GM18517 (cell line): ENCODE measurements at regions not wholly inside any gene's neighbourhood (a gene's known extent, or its start where the extent isn't known, plus 50 kb on each side); places are given as distances from the start of the nearest gene placed in this dataset.
A peak's percentile ranks its signal among the peaks of the same experiment; 100 is the strongest.

ENCODE experiments used
- ATAC-seq: cut with Tn5 transposase; IDR thresholded peaks from one replicate; pipeline ENCODE4 v1.9.1; 2021; ENCODE audit warnings: mild to moderate bottlenecking, moderate library complexity; ENCODE audit not compliant: unreplicated experiment

DNA sequence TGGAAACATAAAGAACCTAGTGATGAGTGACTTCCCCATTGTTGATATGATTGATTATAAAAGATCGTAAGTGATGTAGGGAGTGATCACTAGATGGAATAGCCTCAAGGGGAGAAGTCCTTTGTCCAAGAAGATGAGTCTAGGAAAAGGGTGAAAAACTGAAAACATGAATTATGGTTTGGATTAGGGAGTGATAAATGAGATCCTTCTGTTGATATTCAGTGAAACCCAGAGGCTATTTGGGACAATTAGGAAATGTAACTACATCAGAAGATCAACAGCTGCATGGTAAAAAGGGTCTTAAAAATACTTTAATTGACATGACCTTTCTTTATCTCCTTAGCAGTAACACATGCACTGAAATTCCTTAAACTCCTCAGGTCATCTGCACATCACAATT lies 124.0 kb upstream of the UNC5C start:
- ATAC-seq: no peak

DNA sequence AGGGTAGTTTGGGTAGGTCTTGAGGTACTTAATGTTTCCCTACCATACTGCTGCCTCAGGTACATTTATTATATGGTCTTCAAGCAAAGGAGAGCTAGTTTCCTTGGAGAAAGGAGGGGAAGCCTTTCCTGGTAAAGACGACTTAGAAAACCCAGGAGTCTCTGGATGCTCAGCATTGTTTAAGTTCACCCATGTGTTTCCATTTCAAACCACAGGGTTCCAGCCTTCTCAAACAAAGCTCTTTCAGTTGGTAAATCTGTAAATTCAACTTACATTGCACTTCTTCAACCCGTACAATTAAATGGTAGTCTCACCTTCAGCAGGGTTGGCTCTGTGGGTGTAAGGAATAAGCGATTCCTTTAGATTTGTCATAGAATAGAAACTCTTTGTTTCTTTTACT lies 111.9 kb upstream of the UNC5C start:
- no peak for ATAC-seq

DNA sequence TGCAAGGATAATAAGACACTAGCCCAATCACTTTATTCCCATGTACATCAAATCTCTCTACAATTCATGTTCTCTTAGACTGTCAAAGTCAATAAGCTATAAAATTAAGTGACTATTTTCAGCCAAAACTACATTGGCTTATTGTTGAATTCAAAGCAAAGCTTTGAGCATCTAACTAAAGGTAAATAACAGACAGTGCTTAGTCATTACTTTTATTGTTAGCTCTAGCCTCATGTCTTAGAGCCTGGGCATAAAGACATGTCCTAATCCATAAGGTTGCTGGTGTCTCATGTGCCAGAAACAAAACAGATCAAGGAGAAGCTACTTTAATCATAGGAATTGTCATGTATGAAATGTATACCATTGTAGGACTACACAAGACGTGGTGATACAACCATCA lies 103.1 kb upstream of the UNC5C start:
- ATAC-seq: no peak

DNA sequence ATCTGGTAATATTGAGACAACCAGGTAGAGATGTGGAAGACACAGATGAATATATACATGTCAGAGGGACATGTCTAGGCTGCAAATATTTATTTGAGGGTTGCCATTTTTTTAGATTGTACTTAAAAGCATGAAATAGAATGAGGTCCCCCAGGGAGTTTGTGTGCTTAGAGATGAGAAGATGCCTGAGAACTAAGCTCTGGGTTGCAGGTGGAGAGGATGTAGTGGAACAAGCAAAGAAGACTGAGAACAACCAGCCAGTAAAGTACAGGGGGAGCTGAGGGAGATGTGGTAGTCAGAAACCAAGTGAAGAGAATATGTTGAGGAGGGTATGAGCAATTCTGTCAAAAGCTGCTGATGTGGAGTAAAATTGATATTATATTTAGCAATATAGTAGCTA lies 95.6 kb upstream of the UNC5C start:
- no peak for ATAC-seq

DNA sequence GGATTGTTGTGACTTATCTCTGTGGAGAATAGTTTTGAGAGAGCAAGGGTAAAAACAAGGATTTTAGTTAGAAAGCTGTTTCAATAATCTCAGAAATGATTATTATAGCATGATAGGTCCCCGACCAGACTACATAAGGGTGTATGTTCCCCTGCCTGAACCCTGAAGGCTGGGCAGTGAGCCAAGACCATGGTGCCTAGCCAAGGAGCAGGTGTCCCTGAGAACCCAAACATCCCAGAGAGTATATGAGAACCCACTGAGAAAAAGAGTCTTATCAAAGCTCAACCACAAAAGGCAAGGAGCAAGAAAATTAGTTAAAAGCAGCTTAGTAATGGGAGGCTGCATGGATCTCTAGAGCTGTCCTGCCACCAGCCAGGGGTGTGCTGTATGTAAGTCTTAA lies 94.9 kb upstream of the UNC5C start:
- no peak for ATAC-seq

DNA sequence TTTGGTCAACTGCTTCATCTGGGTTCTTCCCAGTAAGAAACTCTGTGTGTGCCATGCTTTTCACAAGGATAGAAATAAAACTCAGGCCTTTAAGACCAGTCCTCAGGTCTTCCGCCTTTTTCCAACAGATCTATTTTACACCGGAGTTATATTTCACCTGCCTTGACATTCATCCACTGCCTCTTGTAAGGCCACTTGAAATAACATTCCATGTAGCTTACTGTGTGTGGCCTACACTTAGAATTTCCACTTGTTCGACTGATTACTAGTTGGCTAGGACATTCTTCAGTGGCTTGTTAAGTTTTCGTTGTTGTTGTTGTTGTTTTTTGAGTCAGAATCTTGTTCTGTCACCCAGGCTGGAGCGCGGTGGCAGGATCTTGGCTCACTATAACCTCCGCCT lies 92.8 kb upstream of the UNC5C start:
- ATAC-seq: no peak

DNA sequence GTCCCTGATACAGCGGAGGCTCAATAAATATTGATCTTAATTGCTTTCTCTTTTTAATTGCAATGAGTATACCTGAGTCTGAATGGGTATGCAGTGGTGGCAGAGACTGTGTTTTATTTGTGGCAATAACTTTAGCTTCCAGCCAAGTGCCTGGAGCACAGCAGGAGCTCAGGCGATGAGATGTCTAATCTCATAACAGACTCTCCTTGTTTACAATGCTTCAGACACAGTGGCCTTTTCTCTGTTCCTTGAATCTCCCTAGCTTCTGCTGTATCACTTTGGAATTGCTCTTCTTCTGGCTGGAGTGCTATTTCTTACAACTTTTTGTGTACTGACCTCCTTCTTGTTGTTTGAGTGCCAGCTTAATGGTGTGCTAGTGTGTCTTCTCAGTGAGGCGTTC lies 91.5 kb upstream of the UNC5C start:
- ATAC-seq: no peak

DNA sequence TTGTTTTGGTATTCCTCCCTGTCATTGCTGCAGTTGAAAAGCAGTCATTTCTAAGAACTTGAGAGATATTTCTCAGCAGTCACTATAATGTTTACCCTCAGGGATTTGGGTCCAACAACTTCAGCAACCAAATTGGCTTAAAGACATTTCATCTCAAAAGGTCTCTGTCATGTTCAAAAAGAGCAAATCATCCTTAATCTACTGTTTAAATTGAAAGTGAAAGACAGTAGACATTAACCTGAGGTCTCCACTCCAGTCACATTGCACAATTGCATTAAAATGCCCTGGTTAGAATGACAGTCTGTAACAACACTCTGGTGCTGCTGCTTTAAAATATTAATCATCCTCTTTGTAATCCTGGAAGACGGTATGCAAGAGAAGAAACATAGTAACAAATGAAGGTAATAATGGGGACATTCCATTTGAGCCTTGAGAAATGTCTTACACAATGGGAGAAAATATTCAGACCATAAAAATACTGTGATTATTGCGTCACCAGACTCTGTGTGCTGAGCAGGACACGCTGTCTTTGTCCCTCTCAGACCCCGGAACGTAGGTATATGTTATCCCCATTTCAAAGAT lies 90.2 kb upstream of the UNC5C start:
- ATAC-seq: no peak

DNA sequence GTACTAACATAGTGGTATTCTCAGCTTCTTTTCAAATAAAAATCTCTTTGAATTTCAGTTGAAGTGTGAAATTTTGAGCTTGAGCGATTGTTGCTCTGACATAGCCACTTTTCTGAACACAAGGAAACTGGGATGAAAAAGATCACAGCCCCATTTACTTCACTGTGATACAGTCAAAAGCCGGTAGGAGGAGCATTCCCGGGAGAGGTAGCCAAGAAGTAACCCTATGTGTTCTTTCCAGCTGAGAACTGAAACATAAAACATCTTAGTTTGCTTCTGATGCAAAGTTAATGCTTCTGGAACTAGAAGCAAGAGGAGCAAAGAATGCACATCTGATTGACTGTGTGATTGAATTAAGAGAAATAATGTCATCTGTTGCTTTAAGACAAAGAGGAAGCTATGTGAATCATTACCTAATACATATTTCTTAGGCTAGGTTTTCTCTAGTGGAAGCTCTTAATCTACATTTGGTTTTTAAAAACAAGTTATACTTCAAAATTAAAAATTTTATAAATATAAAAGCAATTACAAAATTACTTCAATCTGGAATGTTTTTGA lies 88.3 kb upstream of the UNC5C start:
- no peak for ATAC-seq

DNA sequence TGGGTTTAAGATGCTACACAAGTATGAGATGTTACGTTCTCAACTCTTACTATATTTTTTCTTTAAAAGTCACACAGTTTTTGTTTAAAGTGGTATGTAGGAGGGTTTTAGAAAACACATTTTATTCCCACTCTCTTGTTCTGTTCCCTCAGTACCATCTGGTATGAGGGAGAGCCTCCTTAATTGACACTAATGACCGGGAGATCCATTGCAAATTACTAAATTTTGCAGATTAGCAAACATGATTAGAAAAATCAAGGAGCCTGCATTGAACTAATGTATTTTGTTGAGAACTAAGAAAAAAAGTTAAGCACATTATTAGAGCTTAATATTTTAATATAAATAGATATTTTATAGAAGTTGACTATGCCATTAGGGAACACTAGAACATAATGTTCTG lies 87.3 kb upstream of the UNC5C start:
- ATAC-seq: no peak

DNA sequence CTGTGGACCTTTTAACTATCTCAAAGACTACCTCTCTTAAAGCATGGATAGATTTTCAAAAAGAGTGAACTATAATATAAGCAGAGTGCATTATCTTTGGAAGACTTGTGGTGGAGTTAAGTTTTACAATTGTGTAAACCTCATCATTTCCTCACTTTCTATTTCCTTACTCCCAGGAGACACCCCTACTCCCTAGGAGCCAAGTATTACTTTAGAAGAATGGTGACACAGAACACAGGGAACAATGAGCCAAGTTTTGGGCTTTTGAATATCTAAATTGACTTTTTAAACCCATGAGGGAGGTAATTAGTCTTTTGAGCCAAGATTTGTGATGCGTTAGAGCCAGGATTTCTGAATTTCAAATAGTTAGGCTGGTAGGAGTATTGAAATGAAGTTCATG lies 78.9 kb upstream of the UNC5C start:
- ATAC-seq: no peak

DNA sequence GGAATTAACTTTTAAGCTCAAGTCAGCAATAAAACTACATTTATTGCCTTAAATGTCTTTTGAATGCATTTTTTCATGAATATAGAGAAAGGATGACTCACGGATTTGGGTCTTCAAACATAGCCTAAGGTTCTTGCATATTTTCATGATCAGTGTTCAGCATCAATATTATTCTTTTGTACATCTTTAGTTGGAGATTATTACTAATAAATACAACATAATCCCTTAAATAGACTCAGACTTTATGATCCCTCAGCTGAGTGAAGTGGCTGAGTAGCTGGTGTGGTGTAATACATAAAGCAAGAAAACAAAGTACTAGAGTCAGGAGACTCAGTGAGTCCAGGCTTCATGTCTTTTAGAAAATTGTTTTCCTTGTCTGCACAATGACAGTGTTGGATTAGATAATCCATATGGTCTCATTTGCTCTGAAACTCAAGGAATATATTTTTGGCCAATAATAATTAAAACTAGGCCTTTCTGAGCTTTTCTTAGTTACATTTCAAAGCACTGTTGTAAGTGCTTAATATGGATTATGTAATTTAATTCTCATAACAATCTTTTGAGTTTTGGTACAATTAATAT lies 78.3 kb upstream of the UNC5C start:
- no peak for ATAC-seq

DNA sequence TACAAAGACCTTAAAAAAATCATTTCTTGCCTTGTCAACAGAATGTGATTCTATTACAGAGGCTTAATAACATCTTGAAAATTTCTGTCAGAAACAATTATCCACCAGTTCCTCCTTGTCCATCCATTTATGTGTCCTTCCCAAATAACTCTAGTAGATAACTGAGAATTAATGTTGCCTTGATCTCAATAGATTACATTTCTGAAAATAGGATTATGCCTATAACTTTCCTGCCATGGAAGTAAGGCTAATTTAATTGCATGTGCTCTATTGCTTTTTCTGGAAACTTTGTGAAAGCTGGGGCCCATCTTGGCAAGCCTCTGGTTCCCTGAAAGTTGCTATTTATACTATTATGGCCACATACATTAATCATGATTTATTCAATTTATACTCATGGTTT lies 76.2 kb upstream of the UNC5C start:
- ATAC-seq: no peak

DNA sequence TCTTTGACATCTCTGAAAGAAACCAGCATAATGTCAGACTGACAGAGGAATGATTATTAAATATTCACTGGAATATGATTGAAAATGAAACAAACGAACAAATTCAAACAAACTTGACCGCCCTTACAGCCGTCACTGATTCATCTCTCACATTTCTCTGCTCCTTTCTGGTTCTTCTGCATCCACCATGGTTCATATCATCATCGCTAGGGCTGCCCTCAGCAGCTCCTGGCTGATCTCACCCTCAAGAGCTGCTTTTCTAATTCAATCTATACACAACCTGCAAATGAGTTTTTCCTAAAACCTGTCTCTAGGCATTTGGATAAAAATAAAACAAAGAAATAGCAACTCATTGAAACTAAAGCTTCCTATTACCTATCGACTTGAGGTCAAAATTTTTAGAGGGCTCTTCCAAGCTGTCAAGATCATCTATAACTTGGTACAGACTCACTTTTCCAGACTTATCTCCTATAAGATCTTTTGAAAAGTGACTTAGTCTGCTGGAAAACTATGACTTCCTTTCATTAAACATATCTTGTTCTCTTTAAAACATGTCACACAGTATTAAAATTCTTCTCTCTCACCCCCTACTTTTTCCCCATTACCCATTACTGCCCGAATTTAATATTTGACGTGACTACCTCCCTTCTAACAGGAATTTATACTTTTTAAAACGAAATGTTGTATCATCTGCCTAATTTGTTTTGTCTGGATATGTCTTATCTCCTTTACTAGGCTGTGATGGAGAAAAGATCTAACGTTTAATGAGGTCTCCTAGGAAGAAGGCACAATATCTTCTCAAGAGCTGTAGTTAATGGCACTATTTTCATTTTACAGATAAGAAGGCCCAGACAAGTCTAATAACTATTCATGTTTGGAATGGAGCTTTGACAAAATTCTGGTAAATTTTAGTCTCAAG lies 71.0 kb upstream of the UNC5C start:
- ATAC-seq: no peak

DNA sequence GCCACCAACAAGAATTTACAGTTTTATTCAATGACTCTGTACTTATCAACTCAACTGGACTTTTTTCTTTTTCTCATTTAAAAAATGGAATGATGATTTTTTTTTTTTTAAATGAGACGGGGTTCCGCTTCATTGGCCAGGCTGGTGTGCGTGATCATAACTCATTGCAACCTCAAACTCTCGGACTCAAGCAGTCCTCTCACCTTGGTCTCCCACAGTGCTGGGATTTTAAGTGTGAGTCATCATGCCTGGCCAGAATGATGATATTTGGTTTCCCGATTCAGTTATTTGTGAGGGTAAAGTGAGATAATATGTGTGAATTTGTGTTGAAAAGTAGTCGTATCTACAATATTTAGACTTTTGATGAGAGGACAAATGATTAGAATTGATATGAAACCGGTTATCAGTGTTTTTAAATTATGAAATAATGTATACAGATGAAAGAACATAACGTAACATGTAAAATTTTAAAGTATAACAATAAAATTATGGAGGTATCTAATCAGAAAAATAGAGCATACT lies 66.0 kb upstream of the UNC5C start:
- no peak for ATAC-seq

DNA sequence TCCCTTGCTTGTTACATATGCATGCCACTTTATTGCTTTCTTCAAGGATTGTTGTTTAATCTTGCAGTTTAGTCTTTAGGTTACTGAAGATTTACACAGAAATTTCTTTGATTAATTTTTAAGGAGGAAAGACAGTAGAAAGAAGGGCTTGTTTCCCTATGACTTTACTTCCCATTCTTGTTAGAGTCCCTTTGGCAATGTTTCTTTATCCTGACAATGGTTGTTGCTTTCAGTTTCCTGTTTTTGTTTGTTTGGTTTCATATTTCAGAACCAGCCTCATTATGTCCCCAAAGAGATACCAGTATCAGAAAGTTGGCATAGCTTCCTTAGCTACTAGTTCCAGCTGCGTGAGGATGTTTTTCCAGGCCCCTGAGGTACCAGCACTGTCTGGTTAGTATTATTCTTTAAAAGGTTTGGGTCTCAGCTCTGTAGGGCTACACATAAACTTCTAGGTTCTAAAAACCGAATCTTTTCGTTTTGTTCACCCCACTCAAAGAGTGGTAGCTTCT lies 61.3 kb upstream of the UNC5C start:
- ATAC-seq: no peak

DNA sequence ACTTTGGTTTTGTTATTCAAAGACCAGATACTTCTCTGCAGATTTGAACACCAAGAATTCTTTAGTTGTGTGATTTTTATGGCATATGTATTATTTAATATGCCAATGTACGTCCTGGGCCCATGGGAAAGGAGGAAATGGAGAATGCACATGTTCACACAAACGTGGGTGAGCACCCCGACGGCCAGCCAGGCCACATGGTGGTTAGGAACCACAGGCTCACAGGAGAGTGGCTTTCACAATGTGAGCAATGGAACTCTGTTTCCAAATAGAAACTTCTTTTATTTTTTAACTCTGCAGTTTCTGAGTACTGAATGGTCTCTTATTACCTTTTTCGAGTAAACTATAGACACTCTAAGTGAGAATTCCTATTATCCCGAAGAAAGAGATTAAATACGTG lies 58.0 kb upstream of the UNC5C start:
- no peak for ATAC-seq

DNA sequence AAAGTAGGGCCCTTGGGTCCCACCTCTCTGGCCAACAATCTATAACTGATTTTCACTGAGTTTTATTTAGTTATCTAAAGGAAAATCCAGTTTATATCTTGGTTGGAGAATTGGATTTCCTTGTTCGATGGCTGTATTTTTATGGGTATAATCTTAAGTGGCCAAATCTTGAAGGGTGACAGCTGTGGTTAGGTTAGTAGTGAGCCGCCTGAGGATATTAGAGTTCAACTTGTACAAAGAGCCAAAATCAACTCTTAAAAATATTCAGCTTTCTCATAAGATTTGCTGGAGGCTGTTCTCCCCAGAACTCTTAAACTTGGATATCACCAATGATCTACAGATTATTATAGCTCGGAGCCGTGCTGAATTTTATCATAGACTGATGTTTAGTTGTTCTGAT lies 54.6 kb upstream of the UNC5C start:
- no peak for ATAC-seq

DNA sequence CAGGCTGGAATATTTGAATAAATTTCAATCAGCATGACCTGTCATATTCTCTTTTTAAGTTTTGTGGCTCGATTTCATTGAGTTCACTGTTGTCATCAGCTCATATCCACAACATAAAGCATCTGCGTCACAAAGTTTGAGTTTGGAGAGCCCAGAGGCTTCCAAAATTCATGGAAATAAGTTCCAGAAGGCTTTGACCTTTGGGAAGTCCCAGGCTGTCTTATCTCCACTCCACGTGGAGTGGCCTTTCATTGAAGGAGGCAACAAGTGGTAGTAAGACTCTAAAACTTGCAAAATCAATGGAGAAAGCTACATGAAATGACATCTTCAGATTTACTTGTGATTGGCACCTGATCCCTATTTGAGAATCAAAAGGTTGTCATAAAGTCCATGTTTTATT lies 54.1 kb upstream of the UNC5C start:
- ATAC-seq: no peak

DNA sequence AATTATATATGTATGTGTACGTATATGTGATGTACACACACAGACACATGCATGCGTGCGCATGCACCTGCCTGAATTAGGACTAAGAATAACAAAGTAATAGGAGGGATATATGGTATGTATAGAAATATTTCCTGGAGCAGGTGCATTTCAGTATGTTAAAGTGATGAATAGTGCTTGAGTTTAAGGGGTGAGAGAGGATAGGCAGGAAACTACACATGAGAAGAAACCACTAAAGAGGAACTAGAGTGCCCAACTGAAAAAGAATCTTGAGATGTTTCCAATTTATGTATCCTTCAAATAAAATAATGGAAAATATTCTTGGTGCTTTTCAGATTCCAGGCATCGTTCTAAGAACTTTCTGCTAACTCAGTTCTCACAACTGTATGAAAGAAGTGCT lies 52.6 kb upstream of the UNC5C start:
- no peak for ATAC-seq

DNA sequence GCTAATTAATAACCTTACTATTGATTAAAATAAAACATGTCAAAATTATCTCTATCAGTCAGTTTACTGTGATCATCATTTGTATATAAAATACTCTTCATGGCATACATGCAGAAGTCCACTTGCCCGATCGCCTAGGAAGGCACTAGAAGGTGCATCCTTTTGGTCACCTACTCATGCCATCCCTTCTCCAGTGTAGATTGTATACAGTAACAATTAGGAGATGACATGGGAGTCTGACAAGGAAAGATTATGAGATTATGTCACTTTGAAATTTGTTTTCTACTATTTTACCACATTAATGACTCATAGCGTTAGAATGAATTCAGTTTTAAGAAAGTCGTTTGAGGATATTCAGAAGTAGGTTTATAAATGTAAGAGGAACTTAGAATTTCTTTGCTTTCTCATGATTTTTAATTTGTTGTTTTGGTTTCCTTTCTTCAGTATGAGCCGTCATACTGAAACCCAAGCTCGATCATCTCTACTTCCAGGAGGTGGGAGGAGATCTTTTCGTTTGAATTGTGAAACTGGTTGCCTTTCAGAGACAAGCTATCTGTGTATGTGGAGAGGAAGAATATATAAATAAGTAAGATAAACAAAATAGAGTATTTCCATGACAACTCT lies 51.1 kb upstream of the UNC5C start:
- ATAC-seq: peak; percentile 80
